SKM-1 (cell line): ENCODE measurements at regions not wholly inside any gene's neighbourhood (a gene's known extent, or its start where the extent isn't known, plus 50 kb on each side); places are given as distances from the start of the nearest gene placed in this dataset.

Experiments
- DNase-seq: peaks from one replicate; lab custom pipeline; 2025; ENCODE audit not compliant: unreplicated experiment; lab: John Stamatoyannopoulos, UW

DNA sequence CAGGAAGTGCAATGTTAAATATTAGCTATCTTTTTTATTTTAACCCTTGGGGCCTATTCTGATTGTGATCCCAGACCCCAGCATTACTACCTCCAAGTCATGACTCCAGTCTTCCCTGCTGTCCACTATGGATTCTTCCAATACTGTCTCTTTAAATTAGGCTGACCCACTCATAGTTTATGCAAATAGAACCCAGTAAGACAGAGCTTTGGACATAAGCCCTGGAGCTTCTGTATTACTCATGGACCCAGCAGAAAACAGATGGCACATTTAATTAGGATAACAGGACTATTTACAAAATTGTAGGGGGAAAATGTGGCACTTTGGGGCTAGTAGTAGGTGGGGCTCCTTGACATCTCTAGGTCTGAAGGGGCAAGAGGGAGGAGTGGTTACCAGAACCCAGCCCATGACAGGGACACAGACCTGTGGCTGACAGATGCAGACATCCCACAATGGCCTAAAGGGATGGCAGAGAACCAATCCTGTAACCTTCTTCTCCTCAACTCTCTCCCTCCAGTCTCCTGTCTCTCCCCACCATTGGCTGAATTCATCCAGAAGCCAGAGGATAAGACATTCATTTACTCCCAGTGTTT, 233.5 kb downstream of the OMA1 start:
- DNase-seq, result no peak

DNA sequence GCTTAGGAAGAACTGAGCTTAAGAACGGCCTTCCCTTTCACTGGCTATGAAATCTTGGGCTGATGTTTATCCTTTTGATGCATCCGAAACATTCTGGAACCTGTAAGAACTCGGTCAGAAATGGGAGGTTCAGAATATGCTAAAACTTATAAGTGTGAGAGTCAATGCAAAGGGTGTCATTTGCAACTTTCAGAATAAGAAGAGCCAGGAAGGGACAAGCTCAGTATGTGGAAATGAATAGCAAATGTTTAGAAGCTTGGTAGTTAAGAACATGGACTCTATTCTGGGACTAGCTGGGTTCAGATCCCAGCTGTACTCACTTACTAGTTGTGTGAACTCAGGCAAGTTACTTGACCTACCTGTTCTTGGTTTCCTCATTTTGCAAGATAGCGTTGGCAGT, 234.1 kb downstream of the OMA1 start:
- no peak for DNase-seq

DNA sequence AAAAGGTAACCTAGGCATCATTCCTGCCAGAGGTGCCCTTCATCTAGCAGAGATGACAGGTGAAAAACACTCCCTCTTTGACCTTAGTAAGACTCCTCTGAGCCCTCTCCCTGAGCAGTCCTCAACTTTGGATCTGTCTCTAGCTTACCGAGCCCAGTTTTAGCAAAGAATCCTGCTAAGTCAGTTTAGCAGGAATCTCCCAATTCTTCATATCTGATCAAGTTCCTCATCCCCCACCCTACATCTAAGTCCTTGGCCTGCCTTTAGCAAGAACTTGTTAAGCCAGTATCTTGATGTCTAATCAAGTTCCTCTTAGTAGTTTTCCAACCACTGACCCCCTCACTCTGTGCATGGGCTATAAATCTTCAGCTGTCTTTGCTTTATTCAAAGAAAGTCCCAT, 235.6 kb downstream of the OMA1 start:
- no peak for DNase-seq

DNA sequence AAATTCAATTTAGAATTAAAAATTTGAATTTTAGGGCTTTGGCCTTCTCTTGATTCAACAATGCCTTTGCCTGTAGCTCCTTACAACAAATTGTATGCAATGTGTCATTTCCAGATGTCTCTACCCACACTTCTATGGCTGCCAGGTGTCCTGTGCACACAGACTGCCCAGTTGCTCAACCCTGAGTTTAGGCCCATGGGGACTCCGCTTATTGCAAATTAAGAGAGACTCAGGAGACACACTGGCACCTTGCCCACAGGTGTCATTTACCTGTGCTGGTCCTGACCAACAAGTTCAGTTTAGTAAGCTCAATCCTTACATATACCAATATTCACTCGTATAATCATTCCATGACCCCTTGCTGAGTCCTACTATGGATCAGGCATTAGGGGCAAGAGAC, 236.1 kb downstream of the OMA1 start:
- no peak for DNase-seq

DNA sequence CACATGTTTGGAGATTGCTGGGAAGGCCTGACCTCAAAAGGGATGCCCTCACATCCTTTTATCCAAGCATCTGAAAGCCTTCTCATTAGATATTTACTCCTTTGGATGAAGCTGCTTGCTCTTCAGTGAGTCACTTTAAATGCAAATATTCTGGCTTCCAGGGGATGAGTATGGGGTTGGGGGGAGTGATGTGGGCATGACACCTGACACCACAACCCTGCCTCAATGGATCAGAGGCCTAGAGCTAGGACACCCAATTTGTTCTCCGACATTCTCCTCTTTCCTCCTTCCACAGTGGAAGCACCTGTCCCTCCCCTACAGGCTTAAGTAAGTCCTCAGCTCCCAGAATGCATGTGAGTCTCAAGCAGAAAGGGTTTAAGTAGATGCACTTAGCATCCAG, 238.3 kb downstream of the OMA1 start:
- no peak for DNase-seq

DNA sequence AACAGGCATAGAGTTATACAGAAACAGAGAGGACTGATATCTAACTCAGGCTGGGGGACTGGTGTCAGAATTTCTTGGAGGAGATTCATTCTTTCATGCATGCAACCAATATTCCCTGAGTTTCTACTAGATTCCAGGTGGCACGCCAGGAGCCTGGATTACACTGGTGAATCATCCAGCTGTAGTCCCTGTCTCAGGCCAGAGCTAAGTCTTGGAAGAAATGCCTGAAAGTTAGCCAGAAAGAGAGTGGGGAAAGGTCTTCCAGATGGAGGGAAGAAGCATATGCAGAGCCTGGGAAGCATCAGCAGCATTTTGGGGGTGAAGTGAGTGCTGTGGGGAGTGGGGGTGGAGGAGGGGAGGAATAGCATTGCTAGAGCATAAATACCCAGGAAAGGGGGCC, 239.1 kb downstream of the OMA1 start:
- no peak for DNase-seq

DNA sequence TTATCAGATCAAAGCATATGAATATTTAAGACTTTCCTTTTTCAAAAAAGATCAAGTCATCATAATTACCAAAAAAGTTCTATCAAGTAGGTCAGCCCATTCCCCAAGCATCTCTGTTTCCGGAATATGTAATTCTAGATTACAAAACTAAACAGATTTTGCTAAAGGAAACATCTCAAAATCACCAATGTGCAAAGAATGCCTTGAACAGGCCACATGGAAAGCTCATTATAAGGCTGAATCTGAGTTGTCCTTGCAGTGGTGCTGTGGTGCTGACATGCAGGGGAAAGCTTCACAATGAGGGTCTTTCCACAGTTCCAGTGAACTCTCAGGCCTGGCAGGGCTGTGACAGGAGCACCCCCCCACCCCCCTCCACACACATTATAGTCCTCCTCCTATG, 240.9 kb downstream of the OMA1 start:
- DNase-seq, result no peak

DNA sequence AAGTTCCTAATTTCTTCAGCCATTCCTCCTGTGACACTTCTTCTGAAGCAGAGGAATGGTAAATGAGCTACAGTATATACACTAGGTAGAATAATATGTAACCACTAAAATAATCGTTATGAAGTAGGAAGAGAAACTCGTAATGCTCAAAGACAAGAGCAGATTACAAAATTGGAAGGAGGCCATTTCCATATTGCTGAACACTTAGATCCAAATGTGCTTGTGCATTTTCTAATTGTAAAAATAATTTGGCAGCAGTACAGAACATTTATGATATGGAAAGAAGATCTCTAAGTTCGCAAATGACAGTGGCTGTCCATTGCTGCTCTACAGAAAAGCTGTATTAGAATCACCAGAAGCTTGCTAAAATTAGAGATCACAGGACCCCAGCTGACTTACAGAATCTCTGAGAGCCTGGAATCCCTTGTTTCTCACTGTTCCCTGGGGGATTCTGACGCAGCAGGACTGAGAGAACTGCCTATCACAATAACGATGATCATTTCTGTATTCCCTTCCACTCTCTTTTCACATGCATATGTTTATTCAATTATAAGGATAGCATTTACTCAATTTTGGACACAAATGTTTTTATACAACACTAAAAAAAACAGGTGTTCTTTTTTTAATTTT, 242.1 kb downstream of the OMA1 start:
- DNase-seq, result no peak

DNA sequence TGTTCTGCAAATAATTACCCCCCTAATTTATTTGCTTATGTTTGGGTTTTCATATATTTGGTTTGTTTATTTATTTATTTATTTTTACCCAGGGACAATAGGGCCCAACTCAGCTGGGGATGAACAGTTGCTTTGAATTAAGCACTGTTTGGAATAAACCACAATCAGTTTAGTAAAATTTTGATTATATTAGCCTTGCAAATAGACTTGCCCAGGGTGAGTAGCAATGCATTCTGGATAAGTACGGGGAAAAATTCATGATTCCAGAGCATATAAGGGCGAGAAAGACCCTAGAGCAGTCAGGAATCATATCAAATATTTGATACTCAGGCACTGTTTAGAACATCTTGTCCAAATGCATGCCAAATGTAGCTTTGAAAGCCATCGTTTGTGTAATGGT, 242.7 kb downstream of the OMA1 start:
- DNase-seq, result no peak

DNA sequence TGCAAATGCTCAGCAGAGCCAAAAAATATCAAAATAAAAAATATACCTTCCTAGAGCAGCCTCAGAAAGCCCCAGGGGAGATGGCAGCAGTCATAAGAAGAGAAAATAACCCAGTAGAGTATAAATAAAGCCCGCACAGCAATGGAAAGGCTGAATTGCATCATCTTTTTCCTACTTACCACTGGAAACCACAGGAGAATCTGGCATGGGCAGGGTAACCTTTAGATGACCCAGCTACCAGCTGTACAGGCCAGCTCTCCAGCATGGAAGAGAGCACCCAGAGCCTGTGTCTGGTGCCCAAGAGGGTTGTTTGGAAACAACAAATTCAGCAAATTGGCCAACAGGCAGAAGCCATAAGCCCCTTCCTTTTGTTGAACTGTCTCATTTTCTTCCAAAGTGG, 253.1 kb downstream of the OMA1 start:
- DNase-seq, result no peak

DNA sequence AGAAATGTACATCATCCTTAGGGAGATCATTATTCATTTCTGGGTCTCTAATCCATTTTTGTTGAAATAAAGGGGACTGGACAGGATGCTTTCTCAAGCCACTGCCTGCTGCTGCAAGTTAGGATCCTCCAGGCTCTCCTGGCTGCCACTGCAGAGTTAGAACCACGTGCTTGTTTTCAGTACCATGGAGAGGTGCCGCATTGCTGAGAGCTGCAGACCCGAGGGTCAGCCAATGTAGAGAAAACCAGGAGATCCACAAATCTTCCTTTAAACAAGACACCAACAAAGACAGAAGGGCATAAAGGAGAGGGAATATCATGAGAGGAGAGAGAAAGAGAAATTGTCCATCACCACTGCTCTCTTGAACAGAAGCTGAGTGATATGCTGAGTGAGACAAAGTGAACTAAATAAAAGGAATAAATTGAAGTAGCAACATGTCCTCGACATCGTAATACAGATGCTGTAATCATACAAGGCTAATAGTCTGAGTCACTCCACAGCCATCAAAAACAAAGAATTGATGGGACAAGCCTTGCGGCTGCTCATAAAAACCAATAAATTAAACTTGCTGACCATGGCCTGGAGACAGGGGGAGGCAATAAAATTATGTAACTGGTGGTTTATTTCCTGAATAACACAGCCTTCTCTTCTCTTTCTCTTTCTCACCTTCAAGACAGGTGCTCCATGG, 255.7 kb downstream of the OMA1 start:
- no peak for DNase-seq

DNA sequence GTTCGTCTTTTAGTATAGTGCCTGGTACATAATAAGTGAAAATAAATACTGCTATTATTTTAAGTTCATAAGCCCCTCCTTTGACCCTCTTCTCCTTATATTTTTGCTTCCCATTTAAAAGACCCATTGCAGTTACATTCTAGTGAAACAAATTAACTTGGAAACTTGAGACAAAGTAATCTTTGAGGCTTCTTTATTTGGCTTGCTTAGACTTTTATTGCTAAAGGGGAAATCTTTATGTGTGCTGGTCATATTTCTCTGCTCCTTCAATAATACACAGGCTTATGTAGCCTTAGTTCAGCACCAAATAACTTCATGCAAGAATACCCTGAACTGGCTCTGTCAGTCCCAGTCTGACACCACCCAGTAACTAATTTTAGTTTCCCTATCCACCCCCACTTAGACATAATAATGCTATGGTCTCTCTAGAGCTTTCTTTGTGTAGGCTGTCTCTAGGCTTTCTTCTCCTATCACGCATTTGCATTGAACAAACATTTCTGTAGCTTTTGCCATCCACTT, 257.8 kb downstream of the OMA1 start:
- DNase-seq, result no peak

DNA sequence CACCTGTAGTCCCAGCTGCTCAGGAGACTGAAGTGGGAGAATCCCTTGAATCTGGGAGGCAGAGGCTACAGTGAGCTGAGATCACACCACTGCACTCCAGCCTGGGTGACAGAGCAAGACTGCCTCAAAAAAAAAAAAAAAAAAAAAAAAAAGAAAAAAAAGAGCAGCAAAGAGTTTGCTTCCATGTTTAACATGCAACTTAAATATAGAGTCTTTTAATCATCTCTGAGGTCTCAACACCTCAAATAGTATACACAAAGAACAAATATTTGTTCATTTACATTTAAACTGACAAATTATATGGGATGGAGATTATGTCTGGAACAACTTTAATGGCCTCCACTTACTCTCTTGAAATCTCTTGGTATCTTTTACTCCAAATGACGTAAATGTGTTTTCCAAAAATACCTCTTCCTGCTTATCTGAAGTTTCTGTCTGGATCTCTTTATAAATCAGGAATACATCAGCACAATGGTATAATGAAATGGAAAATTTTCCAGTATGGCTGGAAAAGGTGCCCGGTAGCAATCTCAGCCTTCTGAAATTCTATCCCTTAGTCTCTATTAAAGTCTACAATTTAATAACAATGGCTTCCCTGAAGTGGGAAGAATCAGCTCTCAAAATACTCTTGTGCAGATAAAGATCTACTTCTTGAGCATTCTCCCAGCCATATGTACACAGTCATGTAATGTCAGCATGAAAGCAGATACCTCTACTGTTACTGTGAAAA, 258.5 kb downstream of the OMA1 start:
- no peak for DNase-seq

DNA sequence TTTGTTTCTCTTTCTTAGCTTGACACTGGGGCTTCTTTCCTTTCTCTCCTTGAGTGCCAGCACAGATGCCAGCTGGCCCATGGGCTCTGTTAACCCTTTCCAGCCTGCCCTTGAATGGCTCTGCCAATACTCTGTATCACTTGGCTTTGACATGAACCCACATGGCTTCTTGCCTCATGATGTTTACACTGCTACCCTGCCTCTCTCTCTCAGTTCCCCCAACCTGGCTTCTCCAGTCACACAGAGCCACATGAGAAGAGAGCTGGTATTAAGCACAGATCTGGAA, 262.4 kb downstream of the OMA1 start:
- no peak for DNase-seq

DNA sequence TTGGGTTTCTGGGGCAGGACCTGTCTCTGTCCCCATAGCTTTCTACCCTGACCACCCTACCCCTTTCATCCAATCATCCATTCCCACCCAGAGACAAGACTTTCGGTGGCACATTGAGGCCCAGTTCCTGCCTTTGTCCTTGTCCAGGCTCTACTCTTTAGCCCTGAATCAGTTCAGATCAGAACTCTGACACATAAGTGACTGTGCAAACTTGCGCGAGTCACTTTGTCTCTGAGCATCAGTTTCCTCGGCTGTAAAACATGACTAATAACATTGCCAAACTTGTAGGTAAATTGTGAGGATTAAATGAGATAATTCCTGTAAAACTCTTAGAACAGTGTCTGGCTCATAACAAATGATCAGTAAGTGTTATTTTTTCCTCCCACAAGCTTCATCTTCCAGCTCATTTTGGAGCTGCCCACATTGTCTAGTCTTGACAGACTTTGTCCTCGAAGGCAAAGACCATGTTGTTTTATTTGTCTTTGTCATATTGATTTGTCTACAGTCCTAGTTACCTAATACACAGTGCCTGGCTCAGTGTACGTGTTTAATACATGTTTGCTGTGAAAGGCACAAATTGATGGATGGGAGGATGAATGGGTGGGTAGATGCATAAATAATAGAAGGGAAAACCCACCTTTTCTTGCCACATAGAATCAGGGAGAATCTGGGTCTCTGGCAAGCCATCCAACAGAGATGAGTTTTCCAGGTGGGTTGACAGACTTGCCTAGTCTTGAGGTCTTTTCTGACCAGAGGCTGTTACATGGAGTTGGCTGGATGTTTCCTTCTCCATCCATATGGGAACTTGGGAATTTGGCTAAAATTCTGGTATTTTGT, 262.9 kb downstream of the OMA1 start:
- DNase-seq, result no peak

DNA sequence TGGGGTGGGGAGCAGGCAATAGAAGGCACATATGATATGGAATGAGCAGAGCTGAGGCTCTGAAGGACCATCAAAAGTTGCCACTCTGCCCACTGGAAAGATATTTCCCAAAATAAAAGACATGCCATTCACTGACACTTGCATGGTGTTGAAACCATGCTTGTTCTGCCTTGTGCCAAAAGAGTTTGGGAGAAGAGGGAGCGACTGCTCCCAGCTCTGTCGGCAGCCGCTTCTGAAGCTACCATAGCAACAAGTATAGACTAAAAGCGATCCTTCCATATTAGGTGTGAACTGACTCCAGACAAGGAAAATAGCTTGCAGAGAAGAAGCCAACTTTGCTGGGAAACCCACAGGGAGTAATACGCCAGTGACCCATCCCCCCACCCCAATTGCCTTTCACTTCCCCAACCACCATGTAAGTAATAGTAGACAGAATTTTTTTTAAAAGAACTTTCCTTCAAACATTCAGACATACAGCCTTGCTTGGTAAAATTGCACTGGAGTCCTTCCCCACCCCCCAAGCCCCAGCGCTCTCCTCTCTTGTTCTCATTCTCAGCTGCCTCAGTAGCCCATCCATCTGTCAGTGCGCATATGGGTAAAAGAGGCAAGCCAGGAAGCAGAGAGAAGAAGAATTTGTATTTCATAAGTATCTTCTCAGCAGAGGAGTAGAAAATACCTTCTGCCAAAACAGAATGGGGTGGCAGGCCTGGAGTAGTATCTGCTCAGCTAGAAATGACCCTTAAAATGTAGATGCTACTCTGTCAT, 263.7 kb downstream of the OMA1 start:
- no peak for DNase-seq

DNA sequence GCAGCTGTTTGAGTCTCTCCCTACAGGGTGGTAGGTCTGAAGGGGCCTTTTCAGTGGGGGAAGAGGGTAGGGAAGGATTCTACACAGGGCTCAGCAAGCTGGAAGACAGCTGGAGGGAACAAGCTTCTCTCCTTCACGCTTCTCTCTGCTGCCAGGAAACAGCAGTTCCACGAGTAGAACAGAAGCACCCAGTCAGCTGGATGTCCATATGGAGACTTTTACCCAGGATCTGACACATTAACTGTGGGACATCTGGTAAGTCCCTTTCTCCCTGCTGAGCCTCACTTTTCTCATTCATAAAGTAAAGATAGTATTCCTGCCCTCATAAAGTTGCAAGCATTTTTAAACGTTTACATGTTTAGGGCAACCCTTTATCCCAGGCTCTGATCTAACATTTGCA, 280.3 kb downstream of the OMA1 start:
- no peak for DNase-seq

DNA sequence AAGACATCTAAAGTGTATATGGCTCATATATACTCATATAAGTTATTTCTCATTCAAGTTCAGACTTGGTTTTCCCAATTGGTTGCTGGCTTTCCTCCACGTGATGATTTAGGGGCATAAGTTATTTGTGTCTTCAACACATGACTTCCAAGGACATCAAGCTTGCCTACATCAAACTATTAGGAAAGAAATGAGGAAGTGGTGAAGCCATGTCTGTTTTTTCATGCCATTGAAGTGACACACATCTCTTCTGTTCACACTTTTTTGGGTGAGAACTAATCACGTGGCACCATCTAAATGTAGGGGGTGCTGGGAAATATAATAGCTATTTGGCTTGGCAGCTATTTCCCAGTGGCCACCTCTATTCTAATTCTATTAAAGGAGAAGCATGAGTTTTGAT, 282.1 kb downstream of the OMA1 start:
- DNase-seq, result no peak

DNA sequence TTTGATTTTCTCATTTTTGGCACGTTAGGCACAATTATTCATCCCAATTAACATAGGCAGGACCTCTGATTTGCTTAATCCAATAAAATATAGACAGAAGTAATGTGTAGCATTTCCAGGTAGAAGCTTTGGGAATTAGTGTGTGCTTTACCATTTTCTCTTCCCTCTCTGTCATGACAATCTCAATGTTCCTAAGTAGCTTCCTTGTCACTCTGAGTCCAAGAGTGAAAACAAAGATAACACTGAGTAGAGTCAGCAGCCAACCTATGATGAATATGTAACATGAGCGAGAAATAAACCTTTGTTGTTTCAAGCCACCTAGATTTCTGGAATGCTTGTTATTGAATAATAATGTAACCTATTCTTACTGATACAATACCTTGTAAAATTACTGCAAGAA, 283.8 kb downstream of the OMA1 start:
- no peak for DNase-seq

DNA sequence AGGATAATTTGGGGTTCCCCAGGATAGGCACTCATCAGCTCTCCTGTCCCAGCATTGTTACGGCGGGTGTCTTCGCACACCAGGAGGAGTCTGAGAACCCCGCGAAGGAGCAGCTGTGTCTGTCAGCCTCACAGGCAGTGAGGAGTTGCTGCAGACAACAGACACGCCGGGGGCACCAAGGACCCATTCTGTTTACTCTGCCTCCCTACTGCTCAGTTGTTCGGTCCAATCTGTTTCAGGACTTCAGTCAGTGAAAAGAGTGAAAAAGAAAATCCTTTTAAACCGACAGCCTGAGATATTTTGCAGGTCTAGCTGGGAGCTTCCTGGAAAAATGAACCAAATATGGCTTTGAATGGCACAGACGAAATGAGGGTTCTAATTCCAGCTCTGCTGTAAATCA, 288.4 kb downstream of the OMA1 start:
- no peak for DNase-seq

DNA sequence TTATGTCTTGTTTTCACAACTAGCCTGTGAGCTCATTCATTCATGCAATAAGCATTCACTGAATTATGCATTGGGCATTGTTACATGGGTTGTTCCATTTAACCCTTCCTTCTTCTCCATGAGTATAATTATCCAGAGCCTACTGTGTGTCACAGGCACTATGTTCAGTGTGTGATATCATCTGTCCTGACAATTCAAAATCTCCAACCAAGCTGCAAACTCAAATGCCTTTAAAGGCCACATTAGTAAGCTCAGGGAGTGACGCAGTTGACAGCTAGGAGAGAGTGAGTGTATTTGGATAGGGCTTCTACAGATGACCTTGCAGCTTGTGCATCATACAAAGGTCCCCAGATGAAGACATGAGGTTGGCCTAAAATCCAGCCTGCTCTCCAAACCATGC, 289.5 kb downstream of the OMA1 start:
- DNase-seq, result no peak
